ENCODE measurements at regions not wholly inside any gene's neighbourhood (a gene's known extent, or its start where the extent isn't known, plus 50 kb on each side); places are given as distances from the start of the nearest gene placed in this dataset.

DNA sequence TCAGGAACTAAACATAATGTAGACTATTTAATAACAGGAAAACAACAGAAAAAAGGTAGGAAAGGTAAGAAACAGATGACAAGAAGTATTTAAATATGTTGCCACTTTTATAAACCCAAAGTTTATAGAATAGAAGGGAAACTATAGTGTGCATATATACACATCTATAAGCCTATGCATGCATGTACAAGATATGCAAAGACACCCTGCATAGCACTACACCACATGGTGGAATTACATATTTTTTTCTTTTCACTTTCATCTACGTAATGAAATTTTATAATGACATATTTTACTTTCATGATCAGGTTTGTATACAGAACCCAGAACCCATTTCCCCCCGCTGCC lies 136.8 kb downstream of the MEX3B start:
- H3K9me3 Mint-ChIP-seq = no peaks in the 10 kb centered on the region
- H3K36me3 Mint-ChIP-seq = no peaks in the 10 kb centered on the region
- TF ChIP-seq, protein P1, sequence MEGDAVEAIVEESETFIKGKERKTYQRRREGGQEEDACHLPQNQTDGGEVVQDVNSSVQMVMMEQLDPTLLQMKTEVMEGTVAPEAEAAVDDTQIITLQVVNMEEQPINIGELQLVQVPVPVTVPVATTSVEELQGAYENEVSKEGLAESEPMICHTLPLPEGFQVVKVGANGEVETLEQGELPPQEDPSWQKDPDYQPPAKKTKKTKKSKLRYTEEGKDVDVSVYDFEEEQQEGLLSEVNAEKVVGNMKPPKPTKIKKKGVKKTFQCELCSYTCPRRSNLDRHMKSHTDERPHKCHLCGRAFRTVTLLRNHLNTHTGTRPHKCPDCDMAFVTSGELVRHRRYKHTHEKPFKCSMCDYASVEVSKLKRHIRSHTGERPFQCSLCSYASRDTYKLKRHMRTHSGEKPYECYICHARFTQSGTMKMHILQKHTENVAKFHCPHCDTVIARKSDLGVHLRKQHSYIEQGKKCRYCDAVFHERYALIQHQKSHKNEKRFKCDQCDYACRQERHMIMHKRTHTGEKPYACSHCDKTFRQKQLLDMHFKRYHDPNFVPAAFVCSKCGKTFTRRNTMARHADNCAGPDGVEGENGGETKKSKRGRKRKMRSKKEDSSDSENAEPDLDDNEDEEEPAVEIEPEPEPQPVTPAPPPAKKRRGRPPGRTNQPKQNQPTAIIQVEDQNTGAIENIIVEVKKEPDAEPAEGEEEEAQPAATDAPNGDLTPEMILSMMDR (IDR thresholded peaks at IDR 0.05; ENCODE audit: unreplicated experiment) = no peak
- peak overlapping the region; percentile 10 for H3K27ac Mint-ChIP-seq
- peaks cover 8% of the 10 kb centered on the region for H3K4me1 Mint-ChIP-seq
- no peak for DNase-seq (ENCODE audit: low spot score in 2 of 2, unreplicated experiment in 2 of 2)
- no peaks in the 10 kb centered on the region for H3K27me3 Mint-ChIP-seq (ENCODE audit: low read depth)
- H3K4me3 Mint-ChIP-seq = no peak overlapping the region

DNA sequence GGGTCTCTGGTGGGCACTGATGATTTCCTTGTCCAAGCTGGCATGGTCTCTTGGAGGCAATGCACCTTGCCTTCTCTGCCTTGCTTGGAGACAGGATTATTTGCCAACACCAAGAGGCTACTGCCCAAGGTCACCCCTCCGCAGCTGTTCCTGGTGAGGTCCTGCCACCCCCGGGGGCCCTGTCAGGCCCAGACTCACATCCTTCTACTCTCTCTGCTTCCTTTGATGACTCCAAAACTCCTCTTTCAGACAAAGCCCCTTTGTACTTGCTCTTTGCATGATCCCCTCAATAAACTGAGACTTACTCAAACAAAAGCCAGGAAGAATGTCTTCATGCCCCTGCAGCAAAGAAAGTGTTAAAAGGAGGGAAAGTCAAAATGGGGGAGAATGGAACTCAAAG lies 137.7 kb downstream of the MEX3B start:
- Mint-ChIP-seq H3K9me3 (no peaks in the 10 kb centered on the region), H3K27ac (no peak overlapping the region), H3K36me3 (no peaks in the 10 kb centered on the region), H3K4me1 (peaks cover 8% of the 10 kb centered on the region), H3K27me3 (ENCODE audit: low read depth) (no peaks in the 10 kb centered on the region), H3K4me3 (no peak overlapping the region)
- DNase-seq (ENCODE audit: low spot score in 2 of 2, unreplicated experiment in 2 of 2) = no peak
- TF ChIP-seq, protein P1 (IDR thresholded peaks at IDR 0.05; ENCODE audit: unreplicated experiment) = no peak

DNA sequence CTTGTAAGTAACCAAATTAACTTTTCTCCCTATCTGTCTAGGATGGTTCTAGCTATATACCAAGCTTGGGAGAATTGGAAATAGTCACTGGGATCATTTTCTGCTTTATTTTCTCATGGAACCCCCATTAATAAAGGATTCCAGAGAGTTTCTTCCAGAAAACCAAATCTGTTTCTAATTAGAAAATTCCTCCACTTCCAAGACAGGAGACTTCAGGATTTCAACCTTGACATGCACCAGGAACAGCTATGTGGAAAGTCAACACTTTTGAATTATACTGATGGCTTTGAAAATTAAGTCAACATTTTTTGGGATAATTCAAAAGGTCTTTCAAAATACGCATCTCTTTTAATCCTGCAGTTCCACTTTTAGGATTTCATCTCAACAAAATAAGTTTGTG lies 138.3 kb downstream of the MEX3B start:
- TF ChIP-seq, protein P1 (IDR thresholded peaks at IDR 0.05; ENCODE audit: unreplicated experiment) = no peak
- DNase-seq (ENCODE audit: low spot score in 2 of 2, unreplicated experiment in 2 of 2) = no peak
- H3K27ac Mint-ChIP-seq = no peak overlapping the region
- H3K4me3 Mint-ChIP-seq = no peak overlapping the region
- no peaks in the 10 kb centered on the region for H3K9me3 Mint-ChIP-seq
- no peaks in the 10 kb centered on the region for H3K27me3 Mint-ChIP-seq (ENCODE audit: low read depth)
- no peaks in the 10 kb centered on the region for H3K36me3 Mint-ChIP-seq
- peaks cover 8% of the 10 kb centered on the region for H3K4me1 Mint-ChIP-seq

DNA sequence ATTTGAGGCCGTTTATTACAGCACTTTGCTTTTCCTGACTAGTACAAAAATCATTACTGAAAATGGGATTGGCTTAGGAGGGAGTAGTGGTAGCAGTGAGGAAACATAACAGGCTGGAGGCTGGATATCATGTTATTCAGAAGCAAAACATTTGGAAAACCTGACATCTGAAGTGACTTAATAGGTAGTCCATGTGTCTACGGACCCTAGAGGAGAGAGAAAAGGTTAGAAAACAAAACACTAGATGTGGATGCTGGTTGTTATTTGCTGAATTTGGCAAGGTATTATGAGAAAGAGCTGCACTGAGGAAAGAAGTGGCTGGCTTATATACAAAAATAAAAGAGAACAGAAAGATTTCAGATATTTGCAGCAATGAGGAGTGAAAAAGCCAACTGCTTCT lies 139.9 kb downstream of the MEX3B start:
- Mint-ChIP-seq H3K36me3 (peaks cover 3% of the 10 kb centered on the region), H3K4me1 (peaks cover 11% of the 10 kb centered on the region), H3K9me3 (no peaks in the 10 kb centered on the region), H3K27ac (no peak overlapping the region), H3K4me3 (no peak overlapping the region), H3K27me3 (ENCODE audit: low read depth) (no peaks in the 10 kb centered on the region)
- TF ChIP-seq, protein P1 (IDR thresholded peaks at IDR 0.05; ENCODE audit: unreplicated experiment) = no peak
- no peak for DNase-seq (ENCODE audit: low spot score in 2 of 2, unreplicated experiment in 2 of 2)

DNA sequence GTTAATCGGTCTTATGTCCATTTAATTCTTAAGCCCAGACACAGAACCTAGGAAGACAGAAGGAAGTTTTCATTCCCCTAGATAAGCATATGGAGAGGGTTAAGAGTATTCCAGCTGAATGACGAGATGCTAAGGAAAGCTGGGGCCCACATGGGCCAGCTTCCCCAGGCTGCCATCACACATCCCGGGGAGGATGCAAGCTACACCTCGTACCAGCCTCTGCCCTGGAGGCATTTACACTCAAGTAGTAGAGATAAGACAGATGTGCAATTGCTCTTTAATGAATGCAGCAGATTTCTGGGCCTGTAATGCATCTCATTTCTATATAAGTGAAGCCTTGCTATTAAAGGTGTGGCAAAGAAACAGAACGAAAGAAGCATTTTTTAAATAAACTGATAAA lies 144.5 kb downstream of the MEX3B start:
- Mint-ChIP-seq H3K9me3 (no peaks in the 10 kb centered on the region), H3K27ac (peak overlapping the region; percentile 31), H3K4me3 (no peak overlapping the region)

More for the DNA sequence above, 144.5 kb downstream of the MEX3B start:
- Mint-ChIP-seq H3K4me1 (peaks cover 8% of the 10 kb centered on the region), H3K36me3 (peaks cover 6% of the 10 kb centered on the region), H3K27me3 (ENCODE audit: low read depth) (no peaks in the 10 kb centered on the region)
- DNase-seq (ENCODE audit: low spot score in 2 of 2, unreplicated experiment in 2 of 2) = no peak
- TF ChIP-seq, protein P1 (IDR thresholded peaks at IDR 0.05; ENCODE audit: unreplicated experiment) = no peak
